ENCODE measurements at regions not wholly inside any gene's neighbourhood (a gene's known extent, or its start where the extent isn't known, plus 50 kb on each side); places are given as distances from the start of the nearest gene placed in this dataset.

DNA sequence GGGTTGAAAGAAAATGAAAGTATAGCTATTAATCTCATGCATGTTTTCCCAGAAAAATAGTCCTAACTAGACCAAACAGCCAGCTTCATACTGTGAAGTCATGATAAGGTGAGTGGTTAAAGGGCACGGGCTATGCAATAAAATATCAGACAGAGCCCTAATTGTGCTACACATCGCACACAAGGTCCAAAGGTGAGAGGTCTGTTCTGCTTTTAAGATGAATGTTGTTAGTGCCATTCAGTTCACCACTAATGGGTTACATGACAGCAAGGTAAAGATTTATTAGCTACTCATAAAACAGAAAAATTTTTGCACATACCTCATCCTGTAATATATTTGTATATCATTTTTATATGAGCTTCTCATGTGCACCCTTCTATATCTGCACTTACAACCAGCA lies 105.0 kb upstream of the STK17B start:
- TF ChIP-seq, protein P1, sequence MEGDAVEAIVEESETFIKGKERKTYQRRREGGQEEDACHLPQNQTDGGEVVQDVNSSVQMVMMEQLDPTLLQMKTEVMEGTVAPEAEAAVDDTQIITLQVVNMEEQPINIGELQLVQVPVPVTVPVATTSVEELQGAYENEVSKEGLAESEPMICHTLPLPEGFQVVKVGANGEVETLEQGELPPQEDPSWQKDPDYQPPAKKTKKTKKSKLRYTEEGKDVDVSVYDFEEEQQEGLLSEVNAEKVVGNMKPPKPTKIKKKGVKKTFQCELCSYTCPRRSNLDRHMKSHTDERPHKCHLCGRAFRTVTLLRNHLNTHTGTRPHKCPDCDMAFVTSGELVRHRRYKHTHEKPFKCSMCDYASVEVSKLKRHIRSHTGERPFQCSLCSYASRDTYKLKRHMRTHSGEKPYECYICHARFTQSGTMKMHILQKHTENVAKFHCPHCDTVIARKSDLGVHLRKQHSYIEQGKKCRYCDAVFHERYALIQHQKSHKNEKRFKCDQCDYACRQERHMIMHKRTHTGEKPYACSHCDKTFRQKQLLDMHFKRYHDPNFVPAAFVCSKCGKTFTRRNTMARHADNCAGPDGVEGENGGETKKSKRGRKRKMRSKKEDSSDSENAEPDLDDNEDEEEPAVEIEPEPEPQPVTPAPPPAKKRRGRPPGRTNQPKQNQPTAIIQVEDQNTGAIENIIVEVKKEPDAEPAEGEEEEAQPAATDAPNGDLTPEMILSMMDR (IDR thresholded peaks at IDR 0.05) = no peak
- no peak for TF ChIP-seq POLR2A (IDR thresholded peaks at IDR 0.05)
